NCI-H2196 treated with DMSO at 0.1 percent for 48 hours (cell line): ENCODE measurements at regions not wholly inside any gene's neighbourhood (a gene's known extent, or its start where the extent isn't known, plus 50 kb on each side); places are given as distances from the start of the nearest gene placed in this dataset.

Experiments used
- DNase-seq: peaks from one replicate; lab custom pipeline; 2025; ENCODE audit not compliant: unreplicated experiment; lab: John Stamatoyannopoulos, UW

- no peak for DNase-seq
These were observed 400.5 kb downstream of the MATN1 start for GRCh38 chr1:30322859-30323257.

DNA sequence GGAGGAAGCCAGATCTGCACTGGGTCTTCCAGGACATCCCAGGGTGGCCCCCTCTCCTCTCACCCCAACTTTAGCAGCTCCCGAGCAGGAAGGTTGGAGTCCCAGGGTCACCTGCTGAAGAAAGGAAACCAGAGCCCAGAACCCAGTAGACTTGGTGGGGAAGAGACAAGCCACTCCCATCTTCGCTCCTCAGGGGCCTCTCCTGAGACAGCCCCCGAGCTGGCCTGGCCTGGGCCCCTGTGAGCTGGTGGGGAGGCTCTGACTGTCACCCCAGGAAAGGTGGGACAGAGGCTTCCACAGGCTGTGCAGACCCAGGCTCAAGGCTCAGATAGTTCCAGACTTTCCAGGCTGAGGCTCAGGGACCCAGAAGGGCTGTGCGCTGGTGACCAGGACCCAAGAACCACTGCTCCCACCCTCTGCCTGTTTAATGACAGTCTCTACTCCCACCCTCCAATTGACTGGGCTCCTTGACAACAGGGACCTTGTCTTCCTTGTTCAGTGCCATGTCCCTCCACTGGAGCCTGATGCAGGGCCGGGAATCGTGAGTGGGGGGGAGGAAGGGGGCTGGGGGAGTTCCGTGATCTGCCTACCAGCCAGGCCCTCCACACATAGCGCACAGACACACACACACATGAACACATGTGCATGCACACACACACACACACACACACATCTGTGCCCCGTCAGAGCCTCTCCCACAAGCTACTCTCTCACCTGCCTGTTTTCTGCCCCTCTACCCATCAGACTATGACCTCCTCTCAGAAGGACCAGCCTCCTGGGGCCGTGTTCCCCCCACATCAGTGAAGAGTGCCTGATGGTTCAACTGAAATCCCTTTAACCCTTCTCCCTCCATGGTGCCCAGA is 401.2 kb downstream of the MATN1 start:
- no peak for DNase-seq

DNA sequence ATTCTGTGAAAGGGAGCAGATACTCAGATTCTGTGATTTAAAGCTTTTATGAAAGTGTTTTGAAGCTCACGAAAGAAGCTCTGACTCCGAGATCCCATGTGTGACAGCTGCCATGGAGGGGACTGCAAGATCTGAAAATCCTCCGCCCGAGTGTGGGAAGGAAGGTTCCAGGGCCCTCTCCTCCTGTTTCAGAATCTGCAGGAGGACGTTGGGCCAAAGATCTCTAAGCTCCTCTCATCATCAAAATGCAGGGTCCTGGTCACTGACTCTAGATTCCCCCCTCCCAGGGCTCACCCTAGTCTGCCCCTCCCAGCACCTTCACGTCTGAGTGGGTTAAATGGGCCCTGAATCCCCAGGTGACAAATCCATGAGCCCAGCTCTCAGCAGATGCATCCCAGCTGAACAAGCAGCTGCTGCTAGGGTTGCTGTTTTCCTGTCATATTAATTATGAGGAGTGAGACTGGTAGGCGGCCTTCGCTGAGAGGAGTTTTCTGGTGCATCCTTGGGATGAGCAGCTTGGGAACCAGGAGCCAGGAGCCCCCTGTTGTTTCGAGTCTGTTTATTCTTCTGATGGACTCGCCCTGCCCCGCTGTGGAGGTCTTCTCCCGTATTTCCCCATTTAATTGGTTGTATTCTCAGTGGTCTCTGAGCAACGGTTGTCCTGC is 402.0 kb downstream of the MATN1 start:
- DNase-seq, result no peak

DNA sequence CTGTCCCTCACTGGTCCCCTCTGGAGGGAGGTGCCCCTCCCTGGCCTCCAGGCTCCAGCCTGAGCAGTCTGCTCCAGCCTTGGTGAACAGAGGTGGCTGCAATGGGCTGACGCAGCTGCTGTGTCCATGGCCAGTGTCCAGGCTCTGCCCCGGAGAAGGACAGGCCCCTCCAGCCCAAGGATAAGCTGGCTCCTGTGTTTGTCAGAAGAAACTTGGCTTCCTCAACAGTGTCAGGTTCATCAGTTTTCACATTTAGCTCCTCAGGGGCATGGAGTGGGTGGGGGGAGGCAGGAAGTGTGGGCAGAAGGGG is 402.8 kb downstream of the MATN1 start:
- no peak for DNase-seq

DNA sequence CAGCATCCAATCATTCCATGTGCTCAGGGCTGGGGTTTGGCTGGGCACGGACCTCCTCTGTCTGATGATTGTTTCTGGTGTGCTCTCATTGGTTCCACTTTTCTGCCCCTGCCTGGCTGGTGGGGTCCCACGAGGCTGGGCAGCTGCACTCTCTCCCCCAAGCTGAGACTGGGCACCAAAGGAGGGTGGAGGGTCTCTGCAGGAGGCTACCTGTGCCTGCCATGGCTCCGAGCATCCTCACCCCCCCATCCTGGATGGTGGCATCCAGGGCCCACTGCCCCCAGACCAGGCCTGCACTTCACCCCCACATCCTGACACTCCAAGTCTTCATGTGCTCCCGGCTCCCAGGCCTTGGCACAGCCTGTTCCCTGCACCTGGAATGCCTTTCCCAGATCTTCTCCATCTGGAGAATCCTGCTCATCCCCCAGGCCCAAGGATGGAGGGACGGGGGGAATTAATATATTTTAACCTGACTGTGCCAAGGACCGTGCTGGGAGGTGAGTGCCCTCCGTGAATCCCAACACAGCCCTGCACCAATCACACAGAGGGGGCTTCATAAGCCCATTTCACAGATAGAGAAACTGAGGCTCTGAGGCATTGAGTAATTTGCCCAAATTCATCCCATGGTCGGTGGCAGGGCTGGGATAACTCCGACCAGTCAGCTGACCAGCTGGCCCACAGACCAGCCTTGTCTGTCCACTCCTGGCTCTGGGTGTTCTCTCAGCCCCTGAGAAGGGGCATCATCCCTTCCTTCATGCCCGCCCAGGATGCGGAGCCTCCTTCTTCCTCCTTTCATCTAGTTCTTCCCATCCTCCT is 403.4 kb downstream of the MATN1 start:
- no peak for DNase-seq

DNA sequence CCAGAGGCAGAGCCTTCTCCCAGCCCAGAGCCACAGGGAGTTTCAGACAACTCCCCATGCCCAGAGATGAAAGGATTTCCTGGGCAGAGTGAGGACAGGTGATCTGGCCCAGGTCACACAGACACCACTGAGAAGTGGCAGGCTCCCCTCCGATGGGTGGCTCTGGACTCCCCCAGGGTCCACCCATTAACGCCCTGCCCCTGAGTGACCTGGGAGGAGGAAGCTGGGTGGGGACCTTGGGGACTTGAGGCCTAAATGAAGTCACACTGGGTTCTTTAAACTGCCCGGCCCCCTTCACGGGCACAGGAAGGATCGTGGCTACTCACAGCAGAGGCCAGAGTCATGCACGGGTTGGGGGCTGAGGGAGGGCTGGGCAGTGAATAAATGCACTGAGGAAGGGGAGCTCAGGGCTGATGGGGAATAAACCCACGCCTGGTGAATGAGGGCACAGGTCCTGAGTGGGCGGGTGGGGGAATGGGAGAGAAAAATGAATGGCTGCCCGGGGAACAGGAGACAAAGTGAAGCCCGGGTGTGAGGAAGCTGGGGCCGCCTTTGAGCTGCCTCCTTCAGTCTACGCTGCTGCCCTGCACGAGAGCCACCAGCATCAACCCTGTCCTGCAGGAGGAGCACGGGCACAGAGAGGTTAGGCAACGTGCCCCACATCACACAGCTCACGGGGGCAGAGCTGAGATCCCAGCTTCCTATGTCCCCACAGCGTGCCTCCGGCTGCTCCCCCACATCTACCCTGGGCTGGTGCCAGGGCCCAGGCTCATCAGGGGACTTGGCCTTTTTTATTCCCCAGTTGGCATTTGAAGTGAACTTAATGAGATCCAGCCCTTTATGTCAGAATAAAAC is 404.3 kb downstream of the MATN1 start:
- DNase-seq, result no peak

GRCh38 chr1:30318413-30318812 is 405.0 kb downstream of the MATN1 start:
- no peak for DNase-seq

- no peak for DNase-seq
These were observed 405.5 kb downstream of the MATN1 start for GRCh38 chr1:30317921-30318320.

DNA sequence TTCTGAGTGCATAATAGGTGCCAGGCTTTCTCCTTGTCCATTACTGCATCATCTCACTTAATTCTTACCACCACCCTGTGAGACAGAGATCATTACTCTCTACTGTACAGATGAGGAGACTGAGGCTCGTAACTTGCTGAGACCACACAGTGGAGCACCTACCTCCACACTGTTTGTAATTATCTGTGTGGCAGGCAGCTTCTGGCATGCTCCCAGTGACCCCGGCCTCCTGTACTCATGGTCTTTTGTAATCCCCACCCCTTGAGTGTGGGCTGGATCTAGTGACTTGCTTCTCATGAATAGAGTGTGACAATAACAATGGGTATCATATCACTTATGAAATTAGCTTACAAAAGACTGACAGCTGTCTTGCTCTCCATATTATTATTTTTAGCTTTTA is 407.3 kb downstream of the MATN1 start:
- no peak for DNase-seq

- no peak for DNase-seq
These were observed 408.0 kb downstream of the MATN1 start for GRCh38 chr1:30315185-30315960.

GRCh38 chr1:30314591-30314990 is 408.8 kb downstream of the MATN1 start:
- DNase-seq, result no peak

- no peak for DNase-seq
These were observed 409.8 kb downstream of the MATN1 start for GRCh38 chr1:30313584-30313983.

DNA sequence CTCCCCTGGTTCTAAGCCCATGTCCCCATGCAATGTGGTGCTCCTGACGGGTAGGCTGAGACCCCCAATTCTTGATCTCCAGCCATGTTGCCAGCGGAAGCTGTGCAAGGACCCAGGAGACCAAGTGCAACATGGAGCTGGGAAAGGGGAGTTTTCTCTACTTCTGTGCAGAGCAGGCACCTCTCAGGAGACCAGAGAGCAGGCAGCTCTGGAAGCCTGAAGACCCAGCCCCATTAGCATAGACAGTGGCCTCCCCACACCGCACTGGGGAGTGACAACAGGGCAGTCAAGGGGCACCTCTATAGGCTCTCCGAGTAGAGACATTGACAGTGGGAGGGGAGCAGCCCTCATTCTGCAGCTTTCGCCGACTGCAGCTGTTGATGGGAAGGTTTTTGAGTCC is 410.2 kb downstream of the MATN1 start:
- DNase-seq, result no peak

DNA sequence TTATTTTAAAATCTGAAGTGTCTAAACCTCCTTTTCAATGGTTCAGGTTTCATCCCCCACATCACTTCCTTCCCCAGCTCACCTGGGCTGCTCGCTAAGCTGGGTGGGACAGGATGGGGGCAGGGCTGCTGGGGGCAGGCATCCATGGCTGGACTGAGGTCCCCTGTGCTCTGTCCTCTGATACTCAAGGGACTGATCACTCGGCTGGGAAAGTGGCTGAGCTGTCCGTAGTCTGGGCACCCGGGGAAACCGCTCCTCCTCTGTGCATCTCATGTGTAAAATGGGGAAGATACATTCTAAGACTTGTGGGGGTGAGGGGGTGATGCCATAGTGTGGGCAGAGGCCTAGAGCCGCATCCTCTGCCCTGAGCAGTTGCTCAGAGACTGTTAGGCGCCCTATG is 411.2 kb downstream of the MATN1 start:
- DNase-seq, result no peak

GRCh38 chr1:30311749-30312148 is 411.6 kb downstream of the MATN1 start:
- no peak for DNase-seq

GRCh38 chr1:30310966-30311742 is 412.2 kb downstream of the MATN1 start:
- DNase-seq, result no peak

DNA sequence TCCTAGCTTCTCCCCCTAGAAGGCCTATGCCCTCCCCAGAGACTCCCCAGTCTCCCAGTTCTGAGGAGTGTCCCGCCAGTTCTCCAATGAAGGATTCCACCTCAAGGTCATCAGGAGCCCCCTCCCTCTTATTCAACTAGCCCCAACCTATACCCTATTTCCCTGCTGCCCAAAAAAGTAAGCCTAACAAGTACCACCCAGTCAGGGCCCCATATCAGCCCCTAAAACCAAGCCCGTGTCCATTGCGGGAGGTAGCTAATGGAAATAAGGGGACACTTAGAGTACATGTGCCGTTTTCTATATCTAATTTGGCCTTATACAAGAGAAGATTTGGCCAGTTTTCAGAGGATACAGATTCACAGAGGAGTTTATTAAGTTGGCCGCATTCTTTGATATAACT is 416.2 kb downstream of the MATN1 start:
- DNase-seq, result no peak

GRCh38 chr1:30305519-30305918 is 417.9 kb downstream of the MATN1 start:
- no peak for DNase-seq

- no peak for DNase-seq
These were observed 418.3 kb downstream of the MATN1 start for GRCh38 chr1:30305061-30305460.
